Ascending aorta (tissue), 2 donors: ENCODE measurements at regions not wholly inside any gene's neighbourhood (a gene's known extent, or its start where the extent isn't known, plus 50 kb on each side); places are given as distances from the start of the nearest gene placed in this dataset.

Experiments
- DNase-seq, 2 donors: peaks; one replicate each; pipeline ENCODE4 v3.0.0-alpha.2; 2019; ENCODE audit warnings: low spot score in 2 of 2
- H3K27ac ChIP-seq, 2 donors: fragments of 200-600 bp; sonication (generic); one replicate each; pipeline ENCODE4 v1.5.1; 2016 to 2017; ENCODE audit warnings: mild to moderate bottlenecking in 1 of 2
- H3K27me3 ChIP-seq: fragments of 200-600 bp; sonication (generic); one replicate; pipeline ENCODE4 v1.5.1; 2017
- H3K36me3 ChIP-seq, 2 donors: fragments of 200-600 bp; sonication (generic); one replicate each; pipeline ENCODE4 v1.5.1; 2016
- H3K4me1 ChIP-seq, 2 donors: fragments of 200-600 bp; sonication (generic); one replicate each; pipeline ENCODE4 v1.5.1; 2016 to 2017; ENCODE audit warnings: mild to moderate bottlenecking in 1 of 2
- H3K4me3 ChIP-seq, 2 donors: fragments of 200-600 bp; sonication (generic); one replicate each; pipeline ENCODE4 v1.5.1; 2016 to 2017; ENCODE audit warnings: mild to moderate bottlenecking in 1 of 2
- H3K9me3 ChIP-seq, 2 donors: fragments of 200-600 bp; sonication (generic); one replicate each; pipeline ENCODE4 v1.5.1; 2016
- CTCF ChIP-seq, 3 experiments: fragments of 200-600 bp in 2 of 3; fragments of 450-650 bp in 1 of 3; sonication (generic) in 2 of 3; IDR thresholded peaks; one replicate each; pipeline ENCODE4 v1.5.1; 2016 to 2019; ENCODE audit warnings: antibody characterized with exemption in 3 of 3, mild to moderate bottlenecking in 1 of 3, moderate library complexity in 1 of 3
- intact Hi-C: fragments of 100-400 bp; cut with DNase I; formaldehyde crosslinking; loops from one replicate; pipeline ENCODE4 v1.15.1; 2023

GRCh38 chr20:39632176-39632575 is 670.0 kb downstream of the DHX35 start:
- DNase-seq: no peak
- Histone ChIP-seq H3K9me3 (no peaks in the 10 kb centered on the region), H3K4me1 (no peaks in the 10 kb centered on the region), H3K4me3 (no peak overlapping the region), H3K36me3 (no peaks in the 10 kb centered on the region), H3K27ac (no peak overlapping the region), H3K27me3 (no peaks in the 10 kb centered on the region)
- intact Hi-C loops: no loop called here
- TF ChIP-seq CTCF (IDR thresholded peaks at IDR 0.05): no peak

GRCh38 chr20:39631557-39631956 is 669.4 kb downstream of the DHX35 start:
- DNase-seq: no peak
- Histone ChIP-seq H3K4me3 (no peak overlapping the region), H3K27me3 (no peaks in the 10 kb centered on the region), H3K27ac (no peak overlapping the region), H3K9me3 (no peaks in the 10 kb centered on the region), H3K36me3 (no peaks in the 10 kb centered on the region), H3K4me1 (no peaks in the 10 kb centered on the region)
- intact Hi-C loops: no loop called here
- TF ChIP-seq CTCF (IDR thresholded peaks at IDR 0.05): no peak

GRCh38 chr20:39630215-39630908 is 668.2 kb downstream of the DHX35 start:
- no peaks in the 10 kb centered on the region for H3K9me3 ChIP-seq
- intact Hi-C loops: no loop called here
- H3K27me3 ChIP-seq: no peaks in the 10 kb centered on the region
- H3K36me3 ChIP-seq: no peaks in the 10 kb centered on the region
- H3K27ac ChIP-seq: no peak overlapping the region
- no peak for DNase-seq
- no peak overlapping the region for H3K4me3 ChIP-seq
- no peaks in the 10 kb centered on the region for H3K4me1 ChIP-seq
- TF ChIP-seq CTCF (IDR thresholded peaks at IDR 0.05): no peak

- H3K27me3 ChIP-seq: no peaks in the 10 kb centered on the region
- H3K4me3 ChIP-seq: no peak overlapping the region
- H3K4me1 ChIP-seq: no peaks in the 10 kb centered on the region
- intact Hi-C loops: no loop called here
- H3K9me3 ChIP-seq: no peaks in the 10 kb centered on the region
- no peaks in the 10 kb centered on the region for H3K36me3 ChIP-seq
- no peak for TF ChIP-seq CTCF (IDR thresholded peaks at IDR 0.05)
- no peak for DNase-seq
- H3K27ac ChIP-seq: no peak overlapping the region
These were observed 665.6 kb downstream of the DHX35 start for GRCh38 chr20:39627765-39628164.

- H3K27ac ChIP-seq: no peak overlapping the region
These were observed 662.2 kb downstream of the DHX35 start for GRCh38 chr20:39624316-39624715.

More at GRCh38 chr20:39624316-39624715, 662.2 kb downstream of the DHX35 start:
- Histone ChIP-seq H3K9me3 (no peaks in the 10 kb centered on the region), H3K4me1 (no peaks in the 10 kb centered on the region), H3K4me3 (no peak overlapping the region), H3K27me3 (no peaks in the 10 kb centered on the region), H3K36me3 (no peaks in the 10 kb centered on the region)
- TF ChIP-seq CTCF (IDR thresholded peaks at IDR 0.05): no peak
- DNase-seq: no peak
- intact Hi-C loops: no loop called here
